ENCODE measurements at regions not wholly inside any gene's neighbourhood (a gene's known extent, or its start where the extent isn't known, plus 50 kb on each side); places are given as distances from the start of the nearest gene placed in this dataset.

GRCh38 chr3:76789237-76789636 is 250.7 kb upstream of the ROBO2 start (continued):
- TF ChIP-seq ZNF518A (tag by site-specific recombination; conservative IDR thresholded peaks at IDR 0.05; ENCODE audit: low read depth) = no peak

- ChIA-PET CTCF (no interaction called here), POLR2A (no interaction called here)
Observed at GRCh38 chr3:76811418-76811817, 228.5 kb upstream of the ROBO2 start.

GRCh38 chr3:76812649-76813242 is 227.2 kb upstream of the ROBO2 start:
- no peak for TF ChIP-seq ZNF280D (tag by site-specific recombination; IDR thresholded peaks at IDR 0.05)
- no peak for TF ChIP-seq KLF9 (tag by site-specific recombination; IDR thresholded peaks at IDR 0.05; ENCODE audit: low read depth)
- TF ChIP-seq ZNF157 (tag by site-specific recombination; IDR thresholded peaks at IDR 0.05) = no peak
- TF ChIP-seq BCL11A (tag by site-specific recombination; IDR thresholded peaks at IDR 0.05; ENCODE audit: low read depth) = no peak
- no peak for TF ChIP-seq ZNF654 (tag by site-specific recombination; IDR thresholded peaks at IDR 0.05; ENCODE audit: low read depth)
- TF ChIP-seq ZBTB1 (tag by site-specific recombination; IDR thresholded peaks at IDR 0.05) = no peak
- TF ChIP-seq ZNF121 (tag by site-specific recombination; IDR thresholded peaks at IDR 0.05) = no peak
- no peak for TF ChIP-seq ZSCAN16 (tag by site-specific recombination; IDR thresholded peaks at IDR 0.05)
- no peak for TF ChIP-seq ZNF266 (tag by site-specific recombination; IDR thresholded peaks at IDR 0.05; ENCODE audit: low read depth)
- TF ChIP-seq ZNF560 (tag by site-specific recombination; IDR thresholded peaks at IDR 0.05; ENCODE audit: borderline replicate concordance) = no peak
- no peak for TF ChIP-seq ZNF24 (tag by site-specific recombination; IDR thresholded peaks at IDR 0.05)
- no peak for TF ChIP-seq ZBTB44 (tag by site-specific recombination; IDR thresholded peaks at IDR 0.05)
- TF ChIP-seq ZNF211 (tag by site-specific recombination; IDR thresholded peaks at IDR 0.05; ENCODE audit: low read depth) = no peak
- no peak for TF ChIP-seq ZNF529 (tag by site-specific recombination; IDR thresholded peaks at IDR 0.05; ENCODE audit: insufficient replicate concordance)
- TF ChIP-seq ZNF544 (tag by site-specific recombination; IDR thresholded peaks at IDR 0.05) = no peak
- no peaks in the 10 kb centered on the region for H3K4me1 ChIP-seq (ENCODE audit: control insufficient read depth, insufficient read depth, low read length)
- no peak overlapping the region for H3K4me3 ChIP-seq (ENCODE audit: low read depth, low read length)
- H3K9me3 ChIP-seq (ENCODE audit: control insufficient read depth, insufficient read depth, low read depth, low read length) = no peaks in the 10 kb centered on the region
- no peaks in the 10 kb centered on the region for H3K36me3 ChIP-seq (ENCODE audit: control insufficient read depth in 2 of 2, insufficient read depth in 1 of 2, low read length in 2 of 2)
- POLR2A ChIA-PET = no interaction called here
- no peak overlapping the region for H3K27ac ChIP-seq (ENCODE audit: extremely low read depth, low read depth, low read length)
- CTCF ChIA-PET = no interaction called here

More at GRCh38 chr3:76811418-76811817, 228.5 kb upstream of the ROBO2 start:
- H3K9me3 ChIP-seq (ENCODE audit: control insufficient read depth, insufficient read depth, low read depth, low read length) = no peaks in the 10 kb centered on the region
- no peak overlapping the region for H3K4me3 ChIP-seq (ENCODE audit: low read depth, low read length)
- no peaks in the 10 kb centered on the region for H3K36me3 ChIP-seq (ENCODE audit: control insufficient read depth in 2 of 2, insufficient read depth in 1 of 2, low read length in 2 of 2)
- TF ChIP-seq ZNF366 (tag by site-specific recombination; conservative IDR thresholded peaks at IDR 0.05) = 0 out of 2 replicates have a peak, but pooled peaks have one; percentile 17
- TF ChIP-seq ZNF558 (tag by site-specific recombination; IDR thresholded peaks at IDR 0.05) = no peak
- H3K27ac ChIP-seq (ENCODE audit: extremely low read depth, low read depth, low read length) = no peak overlapping the region
- no peaks in the 10 kb centered on the region for H3K4me1 ChIP-seq (ENCODE audit: control insufficient read depth, insufficient read depth, low read length)
